Body of pancreas (tissue), 4 donors: ENCODE measurements at regions not wholly inside any gene's neighbourhood (a gene's known extent, or its start where the extent isn't known, plus 50 kb on each side); places are given as distances from the start of the nearest gene placed in this dataset.

Source experiments
- ATAC-seq: fragments of 150-250 bp; one replicate; pipeline ENCODE4 v1.9.1; 2016
- DNase-seq, 4 donors: peaks; one replicate each; pipeline ENCODE4 v3.0.0-alpha.2; 2019
- H3K27ac ChIP-seq, 4 donors: fragments of 200-600 bp; sonication (generic); 1 replicate in 3 of 4; 2 replicates in 1 of 4; pipeline versions ENCODE4 v1.5.1 to v1.6.1; 2016 to 2019; ENCODE audit warnings: mild to moderate bottlenecking in 1 of 4, mixed read lengths in 1 of 4, moderate library complexity in 1 of 4
- H3K27me3 ChIP-seq, 2 donors: fragments of 200-600 bp; sonication (generic); one replicate each; pipeline ENCODE4 v1.6.0; 2016; ENCODE audit warnings: mild to moderate bottlenecking in 1 of 2
- H3K36me3 ChIP-seq, 2 donors: fragments of 200-600 bp; sonication (generic); replicated peaks in 1 of 2; 2 replicates each; pipeline ENCODE4 v1.5.1; 2016; ENCODE audit warnings: low read depth in 2 of 2; ENCODE audit not compliant: insufficient read depth in 1 of 2
- H3K4me1 ChIP-seq: fragments of 200-600 bp; sonication (generic); one replicate; pipeline ENCODE4 v1.6.0; 2016
- H3K4me3 ChIP-seq, 2 donors: fragments of 200-600 bp; sonication (generic); 1 replicate in 1 of 2; 2 replicates in 1 of 2; pipeline ENCODE4 v1.5.1; 2016 to 2019
- H3K9me3 ChIP-seq, 3 donors: fragments of 200-600 bp; sonication (generic); 1 replicate in 2 of 3; 2 replicates in 1 of 3; pipeline ENCODE4 v1.5.1; 2016
- POLR2A ChIP-seq, 3 donors: fragments of 450-650 bp; IDR thresholded peaks; one replicate each; pipeline ENCODE4 v1.6.1; 2016; ENCODE audit warnings: antibody characterized with exemption in 3 of 3, mild to moderate bottlenecking in 2 of 3
- WGBS, 2 donors: methylation state at CpG; one replicate each; pipeline ENCODE4 v1.1.5; 2017; 5-methylcytosine and 5-hydroxymethylcytosine counted together
- intact Hi-C: fragments of 100-400 bp; cut with DNase I; formaldehyde crosslinking; loops from one replicate; pipeline ENCODE4 v1.15.1; 2023
- TF ChIP-seq, protein P1 (sequence below), 7 experiments: fragments of 450-650 bp in 4 of 7; fragments of 200-600 bp in 3 of 7; sonication (generic) in 3 of 7; IDR thresholded peaks; one replicate each; pipeline ENCODE4 v1.5.1; 2016 to 2019; ENCODE audit warnings: antibody characterized with exemption in 7 of 7

DNA sequence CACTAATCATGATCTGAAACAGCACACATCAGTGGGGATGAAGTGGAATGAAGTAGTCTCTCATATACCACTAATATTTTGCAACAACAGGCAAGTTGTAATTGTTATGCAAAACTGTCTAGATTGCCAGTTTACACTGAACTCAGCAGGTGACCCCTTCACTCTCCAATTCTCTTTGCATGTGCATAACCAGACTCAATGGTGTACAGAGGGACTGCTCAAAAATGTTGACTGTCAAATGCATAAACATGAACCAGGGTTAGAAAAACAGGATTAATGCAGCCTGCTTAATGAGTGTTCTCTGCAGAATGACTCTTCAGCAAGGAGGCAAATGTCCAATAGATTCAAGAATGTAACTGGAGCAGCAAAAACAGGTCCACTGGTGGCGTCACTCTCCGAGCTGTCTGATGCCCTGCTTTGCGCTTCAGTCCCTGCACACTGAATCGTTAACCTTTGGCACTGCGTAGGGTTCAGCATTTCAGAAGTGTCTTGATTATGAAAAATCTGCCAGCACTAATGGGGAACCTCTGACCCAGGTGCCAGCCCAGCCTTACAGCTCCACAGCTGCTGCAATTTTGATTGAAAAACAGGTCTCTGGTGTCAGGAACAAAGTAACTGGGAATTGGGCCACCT is 209.3 kb downstream of the TDRD15 start:
- H3K27me3 ChIP-seq, result no peaks in the 10 kb centered on the region
- DNase-seq (no peak), ATAC-seq (no peak)
- no peak overlapping the region for H3K4me3 ChIP-seq
- intact Hi-C loops, result no loop called here
- H3K36me3 ChIP-seq, result no peaks in the 10 kb centered on the region
- no peaks in the 10 kb centered on the region for H3K9me3 ChIP-seq
- H3K27ac ChIP-seq, result no peak overlapping the region
- TF ChIP-seq, protein P1, sequence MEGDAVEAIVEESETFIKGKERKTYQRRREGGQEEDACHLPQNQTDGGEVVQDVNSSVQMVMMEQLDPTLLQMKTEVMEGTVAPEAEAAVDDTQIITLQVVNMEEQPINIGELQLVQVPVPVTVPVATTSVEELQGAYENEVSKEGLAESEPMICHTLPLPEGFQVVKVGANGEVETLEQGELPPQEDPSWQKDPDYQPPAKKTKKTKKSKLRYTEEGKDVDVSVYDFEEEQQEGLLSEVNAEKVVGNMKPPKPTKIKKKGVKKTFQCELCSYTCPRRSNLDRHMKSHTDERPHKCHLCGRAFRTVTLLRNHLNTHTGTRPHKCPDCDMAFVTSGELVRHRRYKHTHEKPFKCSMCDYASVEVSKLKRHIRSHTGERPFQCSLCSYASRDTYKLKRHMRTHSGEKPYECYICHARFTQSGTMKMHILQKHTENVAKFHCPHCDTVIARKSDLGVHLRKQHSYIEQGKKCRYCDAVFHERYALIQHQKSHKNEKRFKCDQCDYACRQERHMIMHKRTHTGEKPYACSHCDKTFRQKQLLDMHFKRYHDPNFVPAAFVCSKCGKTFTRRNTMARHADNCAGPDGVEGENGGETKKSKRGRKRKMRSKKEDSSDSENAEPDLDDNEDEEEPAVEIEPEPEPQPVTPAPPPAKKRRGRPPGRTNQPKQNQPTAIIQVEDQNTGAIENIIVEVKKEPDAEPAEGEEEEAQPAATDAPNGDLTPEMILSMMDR (IDR thresholded peaks at IDR 0.05), result no peak
- TF ChIP-seq POLR2A (IDR thresholded peaks at IDR 0.05), result no peak
- 31% methylated on average over 5 of the region's 5 CpGs for WGBS, 2 donors
- peaks cover 9% of the 10 kb centered on the region for H3K4me1 ChIP-seq

DNA sequence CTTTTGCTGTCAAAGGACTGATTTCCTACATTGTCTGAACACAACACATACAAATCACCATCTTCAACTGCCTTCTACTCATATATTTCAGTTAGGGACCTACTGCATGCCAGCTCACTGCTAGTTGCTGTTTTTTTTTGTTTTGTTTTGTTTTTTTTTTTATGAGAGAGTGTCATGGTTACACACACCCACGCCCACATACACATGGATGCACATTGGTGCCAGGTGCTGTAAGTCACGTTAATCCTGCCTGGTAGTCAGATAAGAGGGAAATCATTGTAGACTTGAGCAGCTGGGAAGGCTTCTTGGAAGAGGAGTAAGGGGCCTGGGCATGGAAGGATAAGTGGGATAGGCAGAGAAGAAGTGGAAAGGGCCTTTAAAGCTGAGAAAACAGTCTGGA is 209.9 kb downstream of the TDRD15 start:
- no peak for TF ChIP-seq POLR2A (IDR thresholded peaks at IDR 0.05)
- TF ChIP-seq, protein P1 (IDR thresholded peaks at IDR 0.05), result no peak
- H3K27ac ChIP-seq, result no peak overlapping the region
- H3K4me1 ChIP-seq, result peaks cover 9% of the 10 kb centered on the region
- WGBS, 2 donors, result 15 to 26% methylated on average over 2 of the region's 2 CpGs
- no peaks in the 10 kb centered on the region for H3K27me3 ChIP-seq
- no peak overlapping the region for H3K4me3 ChIP-seq
- H3K36me3 ChIP-seq, result no peaks in the 10 kb centered on the region
- ATAC-seq (no peak), DNase-seq (no peak)
- intact Hi-C loops, result no loop called here
- H3K9me3 ChIP-seq, result no peaks in the 10 kb centered on the region

DNA sequence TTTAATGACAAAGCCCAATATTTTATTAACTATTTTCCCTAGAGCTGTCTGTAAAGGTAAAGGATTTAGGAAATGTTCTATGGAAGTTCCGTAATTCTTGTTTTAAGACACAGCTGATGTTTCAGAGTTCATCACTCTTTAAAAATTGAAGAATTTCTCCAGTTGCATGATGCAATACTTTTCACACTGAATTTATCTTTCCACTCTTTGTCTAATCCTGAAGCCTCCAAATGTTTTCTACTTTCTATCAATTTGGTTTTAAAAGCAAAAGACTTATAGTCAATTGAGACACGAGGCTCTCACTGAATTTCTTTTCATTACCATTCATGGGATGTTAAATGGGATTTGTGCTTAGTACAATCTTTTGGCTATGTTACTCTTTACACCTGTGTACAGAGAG is 223.2 kb downstream of the TDRD15 start:
- TF ChIP-seq, protein P1 (IDR thresholded peaks at IDR 0.05), result no peak
- TF ChIP-seq POLR2A (IDR thresholded peaks at IDR 0.05), result no peak
- intact Hi-C loops, result no loop called here
- WGBS, 2 donors, result 65 to 69% methylated on average over 2 of the region's 2 CpGs
- H3K27ac ChIP-seq, result no peak overlapping the region
- H3K4me3 ChIP-seq, result no peak overlapping the region
- DNase-seq (no peak), ATAC-seq (no peak)
- no peaks in the 10 kb centered on the region for H3K9me3 ChIP-seq
- H3K27me3 ChIP-seq, result no peaks in the 10 kb centered on the region
- H3K36me3 ChIP-seq, result no peaks in the 10 kb centered on the region
- H3K4me1 ChIP-seq, result no peaks in the 10 kb centered on the region

DNA sequence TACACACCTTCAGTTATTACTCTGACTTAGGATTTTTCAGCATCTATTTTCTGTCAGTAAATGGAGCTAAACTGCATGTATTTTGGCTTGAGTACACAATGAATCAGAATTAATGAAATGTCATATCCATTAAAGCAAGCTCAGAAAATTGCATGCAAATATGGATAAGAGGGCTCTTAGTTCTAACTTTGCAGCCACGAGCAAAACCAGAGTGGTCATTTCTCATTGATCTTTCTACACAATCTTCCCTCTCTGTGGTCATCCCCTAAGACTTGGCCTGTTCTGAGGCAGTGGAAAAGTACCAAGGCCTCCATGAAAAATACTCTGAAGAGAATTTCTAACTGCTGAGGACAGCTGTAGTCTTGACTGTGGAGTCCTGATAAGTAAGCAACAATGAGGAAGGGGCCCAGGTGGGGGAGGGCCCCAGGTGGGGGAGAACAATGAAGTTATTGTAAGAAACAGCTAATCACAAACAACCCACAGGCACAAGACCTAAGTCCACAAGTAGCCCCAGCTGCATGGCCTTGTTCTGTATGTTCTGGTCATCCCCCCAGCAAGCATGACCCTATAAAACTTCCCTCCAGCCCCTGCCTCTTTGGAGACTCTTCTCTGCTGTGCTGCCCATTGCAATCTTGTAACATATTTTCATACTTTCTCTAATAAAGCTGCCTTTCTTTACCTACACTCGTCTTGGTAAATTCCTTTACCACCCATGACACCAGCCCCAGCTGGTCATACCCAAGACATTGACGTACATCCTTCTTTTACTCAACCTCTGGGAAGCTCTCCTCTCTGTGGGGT is 230.3 kb downstream of the TDRD15 start:
- ATAC-seq, result no peak
- intact Hi-C loops, result no loop called here
- Histone ChIP-seq H3K27ac (no peak overlapping the region), H3K27me3 (no peaks in the 10 kb centered on the region), H3K36me3 (no peaks in the 10 kb centered on the region), H3K4me1 (no peaks in the 10 kb centered on the region), H3K4me3 (no peak overlapping the region), H3K9me3 (no peaks in the 10 kb centered on the region)
- TF ChIP-seq, protein P1 (IDR thresholded peaks at IDR 0.05), result no peak
- no peak for TF ChIP-seq POLR2A (IDR thresholded peaks at IDR 0.05)
- WGBS, 2 donors, result 39 to 40% methylated on average over 3 of the region's 3 CpGs
- no peak for DNase-seq
